Natural killer cell (primary cell): ENCODE measurements at regions not wholly inside any gene's neighbourhood (a gene's known extent, or its start where the extent isn't known, plus 50 kb on each side); places are given as distances from the start of the nearest gene placed in this dataset.
A peak's percentile ranks its signal among the peaks of the same experiment; 100 is the strongest.

Source experiments
- ATAC-seq, 3 donors: fragments of 150-1000 bp in 2 of 3; fragments of 200-7000 bp in 1 of 3; cut with Tn5 transposase; 1 replicate in 1 of 3; 2 replicates in 2 of 3; pipeline ENCODE4 v1.10.0; 2021; ENCODE audit warnings: mild to moderate bottlenecking in 2 of 3, moderate library complexity in 2 of 3
- DNase-seq, 2 donors: peaks; one replicate each; pipeline versions ENCODE4 v3.0.0 to v3.0.0-alpha.2; 2013 to 2021; ENCODE audit warnings: mixed read lengths in 1 of 2
- H3K27ac ChIP-seq: one replicate; pipeline ENCODE4 v1.5.1; 2013; ENCODE audit warnings: mild to moderate bottlenecking, low read length
- H3K27me3 ChIP-seq: one replicate; pipeline ENCODE4 v1.6.1; 2013; ENCODE audit warnings: low read length; ENCODE audit not compliant: control insufficient read depth, insufficient read depth
- H3K36me3 ChIP-seq: one replicate; pipeline ENCODE4 v1.6.1; 2013; ENCODE audit warnings: low read length; ENCODE audit not compliant: control insufficient read depth, insufficient read depth
- H3K4me1 ChIP-seq: one replicate; pipeline ENCODE4 v1.6.1; 2013; ENCODE audit warnings: low read length; ENCODE audit not compliant: control insufficient read depth, insufficient read depth
- H3K4me3 ChIP-seq: one replicate; pipeline ENCODE4 v1.5.1; 2013; ENCODE audit warnings: low read length
- H3K9me3 ChIP-seq: one replicate; pipeline ENCODE4 v1.6.1; 2013; ENCODE audit warnings: low read length; ENCODE audit not compliant: control insufficient read depth, insufficient read depth
- H3K27ac Mint-ChIP-seq, 2 donors: one replicate each; pipeline ENCODE4 v1.8.0; 2022; ENCODE audit warnings: mild to moderate bottlenecking in 2 of 2, mixed read lengths in 2 of 2, moderate library complexity in 1 of 2
- H3K27me3 Mint-ChIP-seq, 2 donors: one replicate each; pipeline ENCODE4 v1.8.0; 2022; ENCODE audit warnings: low read depth in 2 of 2, mixed read lengths in 2 of 2
- H3K36me3 Mint-ChIP-seq: one replicate; pipeline ENCODE4 v1.8.0; 2022; ENCODE audit warnings: mixed read lengths
- H3K4me1 Mint-ChIP-seq, 2 donors: one replicate each; pipeline ENCODE4 v1.8.0; 2022; ENCODE audit warnings: mixed read lengths in 2 of 2
- H3K4me3 Mint-ChIP-seq: one replicate; pipeline ENCODE4 v1.8.0; 2022; ENCODE audit warnings: mild to moderate bottlenecking, moderate library complexity, mixed read lengths
- H3K9me3 Mint-ChIP-seq, 2 donors: one replicate each; pipeline ENCODE4 v1.8.0; 2022; ENCODE audit warnings: mixed read lengths in 2 of 2
- WGBS: methylation state at CpG from one replicate; pipeline ENCODE4 v1.1.7; 2013; ENCODE audit warnings: missing lambda C conversion rate; ENCODE audit not compliant: insufficient coverage; 5-methylcytosine and 5-hydroxymethylcytosine counted together
- intact Hi-C: fragments of 100-400 bp; cut with micrococcal nuclease; formaldehyde crosslinking; loops from one replicate; pipeline ENCODE4 v1.14.2; 2022
- TF ChIP-seq, protein P1 (sequence below): fragments of 200-600 bp; IDR thresholded peaks from one replicate; pipeline ENCODE4 v1.8.0; 2022; ENCODE audit warnings: antibody characterized with exemption

DNA sequence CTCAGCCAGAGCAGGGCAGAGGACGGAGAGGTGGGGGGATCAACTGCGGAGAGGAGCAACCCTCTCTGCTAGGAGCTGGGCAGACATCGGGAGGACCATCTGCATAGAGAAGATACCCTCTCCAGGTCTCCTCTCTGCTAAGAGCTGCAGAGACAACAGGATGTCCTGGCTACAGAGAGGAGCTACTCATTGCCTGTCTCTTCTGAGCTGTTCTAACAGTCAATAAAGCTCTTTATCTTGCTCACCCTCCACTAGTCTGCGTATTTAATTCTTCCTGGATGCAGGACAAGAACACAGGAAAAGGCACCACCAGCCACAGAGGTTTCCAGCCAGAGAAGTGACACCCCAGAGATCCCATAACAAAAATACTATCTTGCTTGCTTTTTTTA is 871.1 kb upstream of the GJE1 start:
- no peak overlapping the region for H3K27ac Mint-ChIP-seq
- intact Hi-C loops, result no loop called here
- DNase-seq (no peak), ATAC-seq (no peak)
- H3K4me3 Mint-ChIP-seq, result no peak overlapping the region
- Histone ChIP-seq H3K27me3 (no peaks in the 10 kb centered on the region), H3K27ac (no peak overlapping the region), H3K4me1 (no peaks in the 10 kb centered on the region), H3K9me3 (no peaks in the 10 kb centered on the region), H3K36me3 (no peaks in the 10 kb centered on the region), H3K4me3 (no peak overlapping the region)
- no peaks in the 10 kb centered on the region for H3K4me1 Mint-ChIP-seq
- 87% methylated on average over 4 of the region's 4 CpGs for WGBS
- peaks cover 0 to 2% of the 10 kb centered on the region in 2 donors for H3K9me3 Mint-ChIP-seq
- no peaks in the 10 kb centered on the region for H3K27me3 Mint-ChIP-seq
- TF ChIP-seq, protein P1, sequence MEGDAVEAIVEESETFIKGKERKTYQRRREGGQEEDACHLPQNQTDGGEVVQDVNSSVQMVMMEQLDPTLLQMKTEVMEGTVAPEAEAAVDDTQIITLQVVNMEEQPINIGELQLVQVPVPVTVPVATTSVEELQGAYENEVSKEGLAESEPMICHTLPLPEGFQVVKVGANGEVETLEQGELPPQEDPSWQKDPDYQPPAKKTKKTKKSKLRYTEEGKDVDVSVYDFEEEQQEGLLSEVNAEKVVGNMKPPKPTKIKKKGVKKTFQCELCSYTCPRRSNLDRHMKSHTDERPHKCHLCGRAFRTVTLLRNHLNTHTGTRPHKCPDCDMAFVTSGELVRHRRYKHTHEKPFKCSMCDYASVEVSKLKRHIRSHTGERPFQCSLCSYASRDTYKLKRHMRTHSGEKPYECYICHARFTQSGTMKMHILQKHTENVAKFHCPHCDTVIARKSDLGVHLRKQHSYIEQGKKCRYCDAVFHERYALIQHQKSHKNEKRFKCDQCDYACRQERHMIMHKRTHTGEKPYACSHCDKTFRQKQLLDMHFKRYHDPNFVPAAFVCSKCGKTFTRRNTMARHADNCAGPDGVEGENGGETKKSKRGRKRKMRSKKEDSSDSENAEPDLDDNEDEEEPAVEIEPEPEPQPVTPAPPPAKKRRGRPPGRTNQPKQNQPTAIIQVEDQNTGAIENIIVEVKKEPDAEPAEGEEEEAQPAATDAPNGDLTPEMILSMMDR, result no peak
- no peaks in the 10 kb centered on the region for H3K36me3 Mint-ChIP-seq

DNA sequence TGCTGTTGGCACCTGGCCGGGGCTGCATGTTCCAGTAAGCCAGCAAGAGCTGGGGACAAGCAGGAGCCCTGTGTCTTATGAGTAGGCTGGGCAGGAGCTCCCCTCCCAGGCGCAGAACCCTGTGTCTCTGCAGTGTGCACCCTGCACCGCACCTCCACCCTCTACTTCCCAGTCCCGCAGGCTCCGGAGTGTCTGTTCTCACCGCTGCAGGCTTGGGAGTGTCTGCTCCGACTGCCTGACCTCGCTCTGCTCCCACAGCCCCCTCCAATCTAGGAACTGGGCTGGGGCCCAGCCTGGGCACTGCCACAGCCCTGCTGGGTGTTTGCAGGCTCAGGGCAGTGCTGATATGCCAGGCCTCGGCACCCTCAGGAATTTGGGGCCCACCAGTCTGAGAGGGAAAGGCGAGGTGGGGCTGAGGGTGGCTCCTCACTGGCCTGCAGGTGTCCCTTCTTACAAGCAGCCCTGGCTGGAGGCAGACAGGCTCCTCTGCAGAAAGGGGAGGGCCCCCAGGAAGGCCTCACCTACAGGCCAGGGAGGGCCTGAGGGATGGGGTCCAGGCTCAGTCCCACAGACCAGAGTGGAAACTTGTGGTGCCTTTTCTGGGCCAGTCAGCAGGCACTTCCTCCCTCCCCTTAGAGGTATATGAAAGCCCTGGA is 871.6 kb upstream of the GJE1 start:
- WGBS, result 90% methylated on average over 10 of the region's 10 CpGs
- no peaks in the 10 kb centered on the region for H3K9me3 ChIP-seq
- no peaks in the 10 kb centered on the region for H3K4me1 ChIP-seq
- no peak for DNase-seq
- intact Hi-C loops, result no loop called here
- Mint-ChIP-seq H3K9me3 (peaks cover 0 to 2% of the 10 kb centered on the region in 2 donors), H3K27me3 (no peaks in the 10 kb centered on the region), H3K4me1 (no peaks in the 10 kb centered on the region), H3K4me3 (no peak overlapping the region), H3K36me3 (no peaks in the 10 kb centered on the region), H3K27ac (no peak overlapping the region)
- H3K4me3 ChIP-seq, result no peak overlapping the region
- H3K27me3 ChIP-seq, result no peaks in the 10 kb centered on the region
- TF ChIP-seq, protein P1, result no peak
- peak in 1 of 3 donors; percentile 7 for ATAC-seq
- no peak overlapping the region for H3K27ac ChIP-seq
- H3K36me3 ChIP-seq, result no peaks in the 10 kb centered on the region

DNA sequence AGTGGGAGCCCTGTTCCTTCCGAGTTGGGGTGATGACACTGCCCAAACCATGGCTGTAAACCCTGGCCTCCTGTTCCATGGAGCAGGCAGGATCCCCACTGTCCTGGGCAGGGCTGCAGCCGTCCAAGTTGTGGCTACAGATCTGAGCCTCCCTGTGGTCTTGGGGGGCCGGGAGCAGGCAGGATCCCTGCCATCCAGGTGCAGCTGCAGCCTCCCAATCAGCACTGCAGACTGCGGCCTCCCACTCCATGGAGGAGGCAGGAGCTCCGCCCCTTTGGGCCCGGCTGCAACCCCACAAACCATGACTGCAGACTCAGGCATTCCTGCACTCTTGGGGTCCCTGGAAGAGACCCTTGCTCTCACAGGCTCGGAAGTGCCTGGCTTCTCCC is 872.1 kb upstream of the GJE1 start:
- 78% methylated on average over 7 of the region's 7 CpGs for WGBS
- H3K4me1 ChIP-seq, result no peaks in the 10 kb centered on the region
- H3K9me3 ChIP-seq, result no peaks in the 10 kb centered on the region
- H3K27me3 ChIP-seq, result no peaks in the 10 kb centered on the region
- H3K27ac Mint-ChIP-seq, result no peak overlapping the region
- H3K4me1 Mint-ChIP-seq, result no peaks in the 10 kb centered on the region
- no peak overlapping the region for H3K4me3 ChIP-seq
- DNase-seq (no peak), ATAC-seq (peak in 1 of 3 donors; percentile 5)
- H3K4me3 Mint-ChIP-seq, result no peak overlapping the region
- TF ChIP-seq, protein P1, result no peak
- H3K36me3 Mint-ChIP-seq, result no peaks in the 10 kb centered on the region
- no peak overlapping the region for H3K27ac ChIP-seq
- H3K9me3 Mint-ChIP-seq, result peaks cover 0 to 2% of the 10 kb centered on the region in 2 donors
- H3K27me3 Mint-ChIP-seq, result no peaks in the 10 kb centered on the region
- no peaks in the 10 kb centered on the region for H3K36me3 ChIP-seq
- intact Hi-C loops, result no loop called here

DNA sequence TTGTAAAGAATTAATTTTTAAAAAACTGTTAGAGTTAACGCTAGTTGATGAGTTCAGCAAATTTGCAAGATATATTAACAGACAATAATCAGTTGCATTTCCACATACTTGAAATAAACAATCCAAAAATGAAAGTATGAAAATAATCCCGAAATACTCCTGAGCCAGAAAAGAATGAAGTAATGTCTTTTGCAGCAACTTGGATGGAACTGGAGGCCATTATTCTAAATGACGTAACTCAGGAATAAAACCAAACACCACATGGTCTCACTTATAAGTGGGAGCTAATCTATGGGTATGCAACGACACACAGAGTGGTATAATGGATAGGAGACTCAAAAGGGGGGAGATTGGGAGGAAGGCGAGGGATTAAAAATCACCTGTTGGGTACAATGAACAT is 872.9 kb upstream of the GJE1 start:
- Histone ChIP-seq H3K4me1 (no peaks in the 10 kb centered on the region), H3K36me3 (no peaks in the 10 kb centered on the region), H3K9me3 (no peaks in the 10 kb centered on the region), H3K27ac (no peak overlapping the region), H3K27me3 (no peaks in the 10 kb centered on the region), H3K4me3 (no peak overlapping the region)
- Mint-ChIP-seq H3K27me3 (no peaks in the 10 kb centered on the region), H3K4me3 (no peak overlapping the region), H3K4me1 (no peaks in the 10 kb centered on the region), H3K27ac (no peak overlapping the region), H3K9me3 (peaks cover 0 to 2% of the 10 kb centered on the region in 2 donors), H3K36me3 (no peaks in the 10 kb centered on the region)
- intact Hi-C loops, result no loop called here
- ATAC-seq (no peak), DNase-seq (no peak)
- WGBS, result 83% methylated on average over 1 of the region's 5 CpGs
- TF ChIP-seq, protein P1, result no peak
